RWPE1 (cell line): ENCODE measurements at regions not wholly inside any gene's neighbourhood (a gene's known extent, or its start where the extent isn't known, plus 50 kb on each side); places are given as distances from the start of the nearest gene placed in this dataset.

Experiments
- CTCF ChIA-PET: fragments of 350-600 bp; sonication (Branson Sonifier 250); formaldehyde crosslinking; extraction: SDS; loops from one replicate; lab custom pipeline; 2021; lab: Yijun Ruan, JAX
- POLR2A ChIA-PET: fragments of 400-600 bp; formaldehyde crosslinking; extraction: SDS; loops from one replicate; lab custom pipeline; 2020; ENCODE audit warnings: antibody characterized with exemption; ENCODE audit not compliant: low non-redundant PET; lab: Yijun Ruan, JAX
- DNase-seq: peaks from one replicate; pipeline ENCODE4 v3.0.0; 2012; ENCODE audit warnings: low spot score
- H3K27ac ChIP-seq: fragments of 450-650 bp; 2 replicates; pipeline ENCODE4 v1.5.1; 2017
- CTCF ChIP-seq: fragments of 450-650 bp; conservative IDR thresholded peaks from 2 replicates; pipeline ENCODE4 v1.5.1; 2017; ENCODE audit warnings: low read depth, mild to moderate bottlenecking

- CTCF ChIA-PET, result no interaction called here
- TF ChIP-seq CTCF, result no peak
- H3K27ac ChIP-seq, result no peak overlapping the region
- DNase-seq, result no peak
- POLR2A ChIA-PET, result no interaction called here
Measured at GRCh38 chr1:72601035-72601674, 318.8 kb upstream of the NEGR1 start.

GRCh38 chr1:72586023-72586685 is 303.8 kb upstream of the NEGR1 start:
- ChIA-PET POLR2A (no interaction called here), CTCF (interaction anchor here (0.6 to 0.7 kb wide), 2 partner anchors 744 to 1516 kb away, joined by 3 to 4 read pairs; no protein-coding TSS in a partner anchor)
- no peak overlapping the region for H3K27ac ChIP-seq
- TF ChIP-seq CTCF, result no peak
- DNase-seq, result no peak

- no peak overlapping the region for H3K27ac ChIP-seq
- POLR2A ChIA-PET, result no interaction called here
- TF ChIP-seq CTCF, result no peak
- CTCF ChIA-PET, result no interaction called here
- DNase-seq, result no peak
Measured at GRCh38 chr1:72579629-72580028, 297.3 kb upstream of the NEGR1 start.

GRCh38 chr1:72570815-72571214 is 288.5 kb upstream of the NEGR1 start:
- CTCF ChIA-PET, result no interaction called here
- TF ChIP-seq CTCF, result no peak

GRCh38 chr1:72568113-72568512 is 285.8 kb upstream of the NEGR1 start:
- POLR2A ChIA-PET, result no interaction called here
- no peak for DNase-seq
- no peak for TF ChIP-seq CTCF
- no peak overlapping the region for H3K27ac ChIP-seq
- CTCF ChIA-PET, result interaction anchor here (0.7 kb wide), 1 partner anchor 331 kb away, joined by 3 read pairs; no protein-coding TSS in a partner anchor

More at GRCh38 chr1:72570815-72571214, 288.5 kb upstream of the NEGR1 start:
- H3K27ac ChIP-seq, result no peak overlapping the region
- POLR2A ChIA-PET, result no interaction called here
- no peak for DNase-seq

GRCh38 chr1:72567521-72567920 is 285.2 kb upstream of the NEGR1 start:
- TF ChIP-seq CTCF, result no peak
- no peak for DNase-seq
- H3K27ac ChIP-seq, result no peak overlapping the region
- CTCF ChIA-PET, result interaction anchor here (0.7 kb wide), 1 partner anchor 331 kb away, joined by 3 read pairs; no protein-coding TSS in a partner anchor
- POLR2A ChIA-PET, result no interaction called here
